SK-N-SH treated with all-trans-retinoic acid at 6 μM for 48 hours (cell line): ENCODE measurements at regions not wholly inside any gene's neighbourhood (a gene's known extent, or its start where the extent isn't known, plus 50 kb on each side); places are given as distances from the start of the nearest gene placed in this dataset.

Experiments
- CREB5 ChIP-seq: fragments of 250-450 bp; sonication (Bioruptor Pico); IDR thresholded peaks from 2 replicates; pipeline ENCODE4 v1.5.1; 2020; ENCODE audit warnings: low read depth, mild to moderate bottlenecking, moderate library complexity
- CSRNP3 ChIP-seq: fragments of 250-450 bp; sonication (Bioruptor Pico); IDR thresholded peaks from 2 replicates; pipeline ENCODE4 v1.5.1; 2021; ENCODE audit warnings: mild to moderate bottlenecking, moderate library complexity
- GLIS3 ChIP-seq: fragments of 250-450 bp; sonication (Bioruptor Pico); IDR thresholded peaks from 2 replicates; pipeline ENCODE4 v1.5.0; 2020; ENCODE audit warnings: mild to moderate bottlenecking, moderate library complexity
- PATZ1 ChIP-seq: fragments of 250-450 bp; sonication (Bioruptor Pico); IDR thresholded peaks from 2 replicates; pipeline ENCODE4 v1.8.0; 2020; ENCODE audit warnings: mild to moderate bottlenecking, moderate library complexity, borderline replicate concordance
- RARB ChIP-seq: fragments of 250-450 bp; sonication (Bioruptor Pico); IDR thresholded peaks from 2 replicates; pipeline ENCODE4 v1.8.0; 2021; ENCODE audit warnings: mild to moderate bottlenecking, moderate library complexity
- SNAI2 ChIP-seq: fragments of 250-450 bp; sonication (Bioruptor Pico); IDR thresholded peaks from 2 replicates; pipeline ENCODE4 v1.5.0; 2020; ENCODE audit warnings: mild to moderate bottlenecking, moderate library complexity
- TOX ChIP-seq: fragments of 250-450 bp; sonication (Bioruptor Pico); IDR thresholded peaks from 2 replicates; pipeline ENCODE4 v1.8.0; 2021; ENCODE audit warnings: mild to moderate bottlenecking, moderate library complexity, borderline replicate concordance
- TSHZ2 ChIP-seq: fragments of 250-450 bp; sonication (Bioruptor Pico); IDR thresholded peaks from 2 replicates; pipeline ENCODE4 v1.5.0; 2020; ENCODE audit warnings: mild to moderate bottlenecking, moderate library complexity
- ZFP3 ChIP-seq: fragments of 250-450 bp; sonication (Bioruptor Pico); IDR thresholded peaks from 2 replicates; pipeline ENCODE4 v1.5.0; 2020; ENCODE audit warnings: mild to moderate bottlenecking, moderate library complexity
- ZFP30 ChIP-seq: fragments of 450-650 bp; formaldehyde crosslinking; IDR thresholded peaks from 2 replicates; pipeline ENCODE4 v1.5.0; 2022; ENCODE audit warnings: mild to moderate bottlenecking, moderate library complexity
- ZNF565 ChIP-seq: fragments of 450-650 bp; formaldehyde crosslinking; conservative IDR thresholded peaks from 2 replicates; pipeline ENCODE4 v1.5.0; 2020; ENCODE audit warnings: low read depth, mild to moderate bottlenecking, moderate library complexity
- ZNF70 ChIP-seq: fragments of 450-650 bp; formaldehyde crosslinking; IDR thresholded peaks from 2 replicates; pipeline ENCODE4 v1.5.0; 2020; ENCODE audit warnings: mild to moderate bottlenecking, moderate library complexity

GRCh38 chr12:127934409-127934808, 332.6 kb upstream of the TMEM132C start:
- TF ChIP-seq SNAI2 (CRISPR knock-in tag) (no peak), ZFP3 (CRISPR knock-in tag) (no peak), TSHZ2 (no peak), TOX (CRISPR knock-in tag) (no peak), RARB (CRISPR knock-in tag) (no peak), ZFP30 (CRISPR knock-in tag) (no peak), CREB5 (CRISPR knock-in tag) (no peak), PATZ1 (CRISPR knock-in tag) (no peak), CSRNP3 (CRISPR knock-in tag) (no peak), ZNF70 (CRISPR knock-in tag) (no peak), GLIS3 (CRISPR knock-in tag) (no peak), ZNF565 (no peak)
